ENCODE measurements at regions not wholly inside any gene's neighbourhood (a gene's known extent, or its start where the extent isn't known, plus 50 kb on each side); places are given as distances from the start of the nearest gene placed in this dataset.

GRCh38 chr6:15008269-15008668 is 237.6 kb upstream of the JARID2 start:
- TF ChIP-seq BACH2 (CRISPR knock-in tag; IDR thresholded peaks at IDR 0.05; ENCODE audit: borderline replicate concordance) (no peak), CREB5 (CRISPR knock-in tag; IDR thresholded peaks at IDR 0.05; ENCODE audit: low read depth) (no peak), SNAI2 (CRISPR knock-in tag; IDR thresholded peaks at IDR 0.05) (no peak), ZC3H10 (CRISPR knock-in tag; IDR thresholded peaks at IDR 0.05) (no peak)
